ENCODE measurements at regions not wholly inside any gene's neighbourhood (a gene's known extent, or its start where the extent isn't known, plus 50 kb on each side); places are given as distances from the start of the nearest gene placed in this dataset.
"Not testable (repeated sequence)": the region's sequence is repeated elsewhere in the genome, so short reads cannot be mapped to it uniquely, and the experiment has no call there.

DNA sequence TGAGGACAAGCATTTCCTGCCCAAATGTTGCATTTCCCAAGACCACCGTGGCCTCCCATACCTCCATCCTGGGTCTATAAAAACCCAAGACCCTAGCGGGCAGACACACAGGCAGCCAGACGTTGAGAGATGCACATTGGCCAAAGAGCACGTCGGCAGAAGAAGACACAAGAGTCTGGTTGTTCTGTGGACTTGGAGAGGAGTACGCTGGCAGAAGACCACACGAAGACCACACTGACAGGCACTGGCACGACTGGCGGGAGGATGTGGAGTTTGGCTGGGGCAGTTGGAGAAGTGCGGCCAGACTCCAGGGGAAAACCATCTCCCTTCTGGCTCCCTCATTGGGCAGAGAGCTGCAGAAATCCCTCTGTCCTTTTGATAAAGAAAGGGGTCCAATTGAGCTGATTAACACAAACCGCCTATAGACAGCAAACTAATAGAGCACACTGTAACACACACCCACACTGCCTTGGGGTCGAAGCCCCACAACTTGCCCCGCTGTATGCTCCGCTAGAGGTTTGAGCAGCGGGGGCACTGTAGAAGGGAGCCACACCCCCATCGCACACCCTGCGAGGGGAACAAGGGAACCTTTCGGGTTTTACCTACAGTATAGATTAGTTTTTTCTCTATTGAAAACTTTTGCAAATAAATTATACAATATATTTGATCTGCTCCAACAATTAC lies 376.7 kb upstream of the KLHL4 start:
- H3K4me3 ChIP-seq, result no peak overlapping the region
- TF ChIP-seq CTCF (IDR thresholded peaks at IDR 0.05), result no peak
- no peak for TF ChIP-seq POLR2A (IDR thresholded peaks at IDR 0.05)
- H3K27me3 ChIP-seq, result no peaks in the 10 kb centered on the region
- 69 to 90% (median 81%) methylated on average over 18 of the region's 18 CpGs for WGBS, 4 donors
- no peaks in the 10 kb centered on the region for H3K9me3 ChIP-seq
- H3K4me1 ChIP-seq, result no peaks in the 10 kb centered on the region
- H3K27ac ChIP-seq, result no peak overlapping the region
- DNase-seq (no peak), ATAC-seq (no peak)
- no peaks in the 10 kb centered on the region for H3K36me3 ChIP-seq
- intact Hi-C loops (cut with DNase I), result no loop called here

GRCh38 chrX:87160435-87161010 lies 357.1 kb upstream of the KLHL4 start:
- DNase-seq (no peak), ATAC-seq (no peak)
- H3K4me1 ChIP-seq, result no peaks in the 10 kb centered on the region
- H3K27me3 ChIP-seq, result no peaks in the 10 kb centered on the region
- intact Hi-C loops (cut with DNase I), result no loop called here
- WGBS, 4 donors, result 59 to 67% (median 65%) methylated on average over 4 of the region's 4 CpGs
- peaks cover 0 to 9% (median 0%) of the 10 kb centered on the region in 12 donors for H3K9me3 ChIP-seq
- H3K4me3 ChIP-seq, result no peak overlapping the region
- H3K36me3 ChIP-seq, result no peaks in the 10 kb centered on the region
- H3K27ac ChIP-seq, result no peak overlapping the region
- TF ChIP-seq POLR2A (IDR thresholded peaks at IDR 0.05) (no peak), CTCF (IDR thresholded peaks at IDR 0.05) (no peak)

- Histone ChIP-seq H3K9me3 (no peaks in the 10 kb centered on the region), H3K36me3 (no peaks in the 10 kb centered on the region), H3K4me1 (no peaks in the 10 kb centered on the region), H3K4me3 (no peak overlapping the region), H3K27me3 (no peaks in the 10 kb centered on the region), H3K27ac (no peak overlapping the region)
- DNase-seq (no peak), ATAC-seq (no peak)
- TF ChIP-seq POLR2A (IDR thresholded peaks at IDR 0.05) (no peak), CTCF (IDR thresholded peaks at IDR 0.05) (no peak)
- intact Hi-C loops (cut with DNase I), result no loop called here
Measured at GRCh38 chrX:87167841-87168240, 349.8 kb upstream of the KLHL4 start.

- H3K27me3 ChIP-seq; DNase-seq; H3K4me3 ChIP-seq; ATAC-seq; H3K4me1 ChIP-seq; H3K36me3 ChIP-seq; intact Hi-C loops (cut with DNase I); H3K27ac ChIP-seq; H3K9me3 ChIP-seq: not testable (repeated sequence)
Measured at GRCh38 chrX:87178009-87178408, 339.6 kb upstream of the KLHL4 start.

Data from heart left ventricle (tissue), 16 donors.